HL-60 (cell line): ENCODE measurements at regions not wholly inside any gene's neighbourhood (a gene's known extent, or its start where the extent isn't known, plus 50 kb on each side); places are given as distances from the start of the nearest gene placed in this dataset.

Experiments used
- DNase-seq, 2 experiments: peaks; one replicate each; pipeline ENCODE4 v3.0.0-alpha.2; 2010 to 2020; ENCODE audit warnings: low read depth in 1 of 2, low spot score in 1 of 2
- H3K27ac ChIP-seq: fragments of 250-450 bp; sonication (Bioruptor Pico); replicated peaks from 2 replicates; pipeline ENCODE4 v1.5.1; 2020; ENCODE audit warnings: mild to moderate bottlenecking, moderate library complexity
- H3K27me3 ChIP-seq: fragments of 250-450 bp; sonication (Bioruptor Pico); 2 replicates; pipeline ENCODE4 v1.5.1; 2021; ENCODE audit warnings: mild to moderate bottlenecking, moderate library complexity; ENCODE audit not compliant: insufficient read depth, poor library complexity, severe bottlenecking
- H3K4me3 ChIP-seq: replicated peaks from 2 replicates; pipeline ENCODE4 v1.5.1; 2011; ENCODE audit warnings: mild to moderate bottlenecking, control low read depth, low read length; ENCODE audit not compliant: insufficient read depth
- CTCF ChIP-seq: IDR thresholded peaks from one replicate; pipeline ENCODE4 v1.5.1; 2011; ENCODE audit warnings: low read length, control low read depth, inconsistent platforms; ENCODE audit not compliant: insufficient read depth
- GABPA ChIP-seq: IDR thresholded peaks from 2 replicates; pipeline ENCODE4 v1.6.1; 2012; ENCODE audit warnings: low read depth
- POLR2AphosphoS5 ChIP-seq: IDR thresholded peaks from 2 replicates; pipeline ENCODE4 v1.6.1; 2012; ENCODE audit warnings: low read depth
- REST ChIP-seq: IDR thresholded peaks from 2 replicates; pipeline ENCODE4 v1.6.1; 2012; ENCODE audit warnings: low read depth; ENCODE audit not compliant: insufficient replicate concordance
- SPI1 ChIP-seq: IDR thresholded peaks from 2 replicates; pipeline ENCODE4 v1.6.1; 2012; ENCODE audit warnings: low read depth, mild to moderate bottlenecking, borderline replicate concordance

GRCh38 chr7:17031906-17032551, 150.2 kb upstream of the AGR3 start:
- TF ChIP-seq SPI1 (no peak), CTCF (no peak), GABPA (no peak), REST (no peak), POLR2AphosphoS5 (no peak)
- Histone ChIP-seq H3K4me3 (no peak overlapping the region), H3K27ac (no peak overlapping the region), H3K27me3 (no peaks in the 10 kb centered on the region)
- DNase-seq: no peak

GRCh38 chr7:17033245-17033644, 151.5 kb upstream of the AGR3 start:
- no peak overlapping the region for H3K27ac ChIP-seq
- no peak for TF ChIP-seq REST
- TF ChIP-seq POLR2AphosphoS5: no peak
- no peak for TF ChIP-seq SPI1
- no peak for TF ChIP-seq GABPA
- no peak for DNase-seq
- no peak overlapping the region for H3K4me3 ChIP-seq
- no peaks in the 10 kb centered on the region for H3K27me3 ChIP-seq

GRCh38 chr7:17036584-17036983, 154.8 kb upstream of the AGR3 start:
- TF ChIP-seq SPI1: no peak
- no peak for TF ChIP-seq CTCF
- TF ChIP-seq REST: no peak
- TF ChIP-seq POLR2AphosphoS5: no peak
- TF ChIP-seq GABPA: no peak
- Histone ChIP-seq H3K27me3 (no peaks in the 10 kb centered on the region), H3K27ac (no peak overlapping the region), H3K4me3 (no peak overlapping the region)
- DNase-seq: no peak
